HCT116 (cell line): ENCODE measurements at regions not wholly inside any gene's neighbourhood (a gene's known extent, or its start where the extent isn't known, plus 50 kb on each side); places are given as distances from the start of the nearest gene placed in this dataset.
A peak's percentile ranks its signal among the peaks of the same experiment; 100 is the strongest.

Source experiments
- ATAC-seq: fragments of 200-7000 bp; cut with Tn5 transposase; 2 replicates; pipeline ENCODE4 v1.9.1; 2020; ENCODE audit warnings: mild to moderate bottlenecking, moderate library complexity
- BruUV-seq: library from RNA; stranded (reverse); fragments of 400-500 nt; replicated peaks from 2 replicates; lab custom pipeline; 2021; lab: Mats Ljungman, UMichigan
- CTCF ChIA-PET: fragments of 300-600 bp; sonication (Branson Sonifier 250); formaldehyde crosslinking; loops from one replicate; lab custom pipeline; 2021; ENCODE audit warnings: antibody characterized with exemption; lab: Charles Lee
- POLR2A ChIA-PET: fragments of 300-600, 350-600 bp; sonication (Branson Sonifier 250); formaldehyde crosslinking; loops from one replicate; lab custom pipeline; 2021; ENCODE audit warnings: antibody characterized with exemption; lab: Charles Lee
- RAD21 ChIA-PET, 2 experiments: fragments of 300-600 bp; sonication (Branson Sonifier 250); formaldehyde crosslinking; loops; one replicate each; lab custom pipeline; 2023; ENCODE audit warnings: low total read pairs in 2 of 2; ENCODE audit not compliant: uncharacterized antibody in 2 of 2, unreplicated experiment in 2 of 2, low non-redundant PET in 1 of 2; lab: Charles Lee
- DNase-seq: peaks from one replicate; pipeline ENCODE4 v3.0.0-alpha.2; 2010; ENCODE audit warnings: low read depth, low spot score
- H2AFZ ChIP-seq: fragments of 200-600 bp; shearing (Covaris generic), sonication (generic); 2 replicates; pipeline ENCODE4 v1.6.1; 2017; ENCODE audit warnings: low read depth, mixed run types, mixed read lengths, antibody characterized with exemption, low read length; ENCODE audit not compliant: poor library complexity, severe bottlenecking
- H3K27ac ChIP-seq: 2 replicates; pipeline ENCODE4 v1.5.1; 2012; ENCODE audit warnings: low read depth, low read length
- H3K27me3 ChIP-seq: fragments of 200-600 bp; sonication (generic); 2 replicates; pipeline ENCODE4 v1.6.1; 2016; ENCODE audit warnings: mixed run types, low read length, mixed read lengths; ENCODE audit not compliant: insufficient read depth
- H3K36me3 ChIP-seq, 2 experiments: fragments of 200-500 bp in 1 of 2; fragments of 200-600 bp in 1 of 2; sonication (Bioruptor generic) in 1 of 2; sonication (generic) in 1 of 2; 2 replicates each; pipeline versions ENCODE4 v1.5.1 to v1.6.1; 2014 to 2016; ENCODE audit warnings: low read length in 2 of 2, inconsistent platforms in 1 of 2, mixed read lengths in 1 of 2, mixed run types in 1 of 2; ENCODE audit not compliant: insufficient read depth in 2 of 2, control insufficient read depth in 1 of 2
- H3K4me1 ChIP-seq, 2 experiments: fragments of 200-600 bp in 1 of 2; sonication (generic) in 1 of 2; 2 replicates each; pipeline versions ENCODE4 v1.5.1 to v1.6.1; 2012 to 2017; ENCODE audit warnings: low read length in 2 of 2, inconsistent platforms in 1 of 2, mild to moderate bottlenecking in 1 of 2, mixed read lengths in 1 of 2, mixed run types in 1 of 2, moderate library complexity in 1 of 2; ENCODE audit not compliant: insufficient read depth in 2 of 2, control insufficient read depth in 1 of 2
- H3K4me2 ChIP-seq: fragments of 200-600 bp; sonication (generic); 2 replicates; pipeline ENCODE4 v1.6.1; 2017; ENCODE audit warnings: mixed run types, low read length, mixed read lengths
- H3K4me3 ChIP-seq, 2 experiments: fragments of 200-600 bp in 1 of 2; sonication (generic) in 1 of 2; replicated peaks in 1 of 2; 2 replicates each; pipeline ENCODE4 v1.5.1; 2011 to 2016; ENCODE audit warnings: low read length in 2 of 2, control low read depth in 1 of 2, low read depth in 1 of 2, mild to moderate bottlenecking in 1 of 2, mixed read lengths in 1 of 2, mixed run types in 1 of 2
- H3K79me2 ChIP-seq: fragments of 200-600 bp; sonication (generic); 2 replicates; pipeline ENCODE4 v1.6.1; 2017; ENCODE audit warnings: mild to moderate bottlenecking, mixed run types, low read length, moderate library complexity, mixed read lengths; ENCODE audit not compliant: insufficient read depth
- H3K9ac ChIP-seq: fragments of 200-600 bp; sonication (generic); 2 replicates; pipeline ENCODE4 v1.6.1; 2016; ENCODE audit warnings: low read length, mixed read lengths
- H3K9me2 ChIP-seq: fragments of 200-600 bp; sonication (generic), shearing (Covaris generic); 2 replicates; pipeline ENCODE4 v1.6.1; 2017; ENCODE audit warnings: mixed run types, mild to moderate bottlenecking, moderate library complexity; ENCODE audit not compliant: insufficient read depth
- H3K9me3 ChIP-seq, 2 experiments: fragments of 200-500 bp in 1 of 2; fragments of 200-600 bp in 1 of 2; sonication (Bioruptor generic) in 1 of 2; sonication (generic) in 1 of 2; 2 replicates each; pipeline ENCODE4 v1.6.1; 2014 to 2017; ENCODE audit warnings: low read length in 2 of 2, mixed read lengths in 2 of 2, inconsistent platforms in 1 of 2, low read depth in 1 of 2, mild to moderate bottlenecking in 1 of 2, mixed run types in 1 of 2, moderate library complexity in 1 of 2; ENCODE audit not compliant: control insufficient read depth in 1 of 2, insufficient read depth in 1 of 2
- H4K20me1 ChIP-seq: fragments of 200-600 bp; sonication (generic), shearing (Covaris generic); 2 replicates; pipeline ENCODE4 v1.6.1; 2017; ENCODE audit warnings: mixed run types, mild to moderate bottlenecking, moderate library complexity; ENCODE audit not compliant: insufficient read depth
- CBX3 ChIP-seq: IDR thresholded peaks from 2 replicates; pipeline ENCODE4 v1.6.1; 2012; ENCODE audit warnings: low read depth
- CEBPB ChIP-seq: IDR thresholded peaks from 2 replicates; pipeline ENCODE4 v1.6.1; 2012; ENCODE audit warnings: low read depth
- EGR1 ChIP-seq: IDR thresholded peaks from 2 replicates; pipeline ENCODE4 v1.6.1; 2012; ENCODE audit warnings: low read depth
- ELF1 ChIP-seq: IDR thresholded peaks from 2 replicates; pipeline ENCODE4 v1.6.1; 2012; ENCODE audit warnings: low read depth, borderline replicate concordance
- FOSL1 ChIP-seq: IDR thresholded peaks from 2 replicates; pipeline ENCODE4 v1.6.1; 2012; ENCODE audit warnings: low read depth
- JUND ChIP-seq: IDR thresholded peaks from 2 replicates; pipeline ENCODE4 v1.6.1; 2012
- RAD21 ChIP-seq: IDR thresholded peaks from 2 replicates; pipeline ENCODE4 v1.6.1; 2012; ENCODE audit warnings: low read depth, mild to moderate bottlenecking
- SIN3A ChIP-seq: IDR thresholded peaks from 2 replicates; pipeline ENCODE4 v1.6.1; 2012; ENCODE audit warnings: low read depth
- SP1 ChIP-seq: IDR thresholded peaks from 2 replicates; pipeline ENCODE4 v1.6.1; 2012; ENCODE audit warnings: low read depth
- ZBTB33 ChIP-seq: IDR thresholded peaks from 2 replicates; pipeline ENCODE4 v1.6.1; 2011; ENCODE audit warnings: mild to moderate bottlenecking, low read length, moderate library complexity; ENCODE audit not compliant: insufficient replicate concordance; ENCODE audit errors: extremely low read depth
- ZNF274 ChIP-seq: fragments of 200-500 bp; sonication (Bioruptor generic); IDR thresholded peaks from 2 replicates; pipeline ENCODE4 v1.6.1; 2014; ENCODE audit warnings: mild to moderate bottlenecking, low read depth, low read length, inconsistent platforms
- intact Hi-C: fragments of 100-400 bp; cut with micrococcal nuclease; formaldehyde crosslinking; loops from 2 replicates; pipeline ENCODE4 v1.10.0; 2022
- TF ChIP-seq, protein P1 (sequence below), 3 experiments: fragments of 200-600 bp in 1 of 3; sonication (generic) in 1 of 3; IDR thresholded peaks in 2 of 3; conservative IDR thresholded peaks in 1 of 3; 2 replicates each; pipeline ENCODE4 v1.5.1; 2012 to 2017; ENCODE audit warnings: low read depth in 2 of 3, low read length in 2 of 3, antibody characterized with exemption in 1 of 3, borderline replicate concordance in 1 of 3, control low read depth in 1 of 3, mild to moderate bottlenecking in 1 of 3, mixed read lengths in 1 of 3, mixed run types in 1 of 3, moderate library complexity in 1 of 3; ENCODE audit not compliant: insufficient read depth in 1 of 3

DNA sequence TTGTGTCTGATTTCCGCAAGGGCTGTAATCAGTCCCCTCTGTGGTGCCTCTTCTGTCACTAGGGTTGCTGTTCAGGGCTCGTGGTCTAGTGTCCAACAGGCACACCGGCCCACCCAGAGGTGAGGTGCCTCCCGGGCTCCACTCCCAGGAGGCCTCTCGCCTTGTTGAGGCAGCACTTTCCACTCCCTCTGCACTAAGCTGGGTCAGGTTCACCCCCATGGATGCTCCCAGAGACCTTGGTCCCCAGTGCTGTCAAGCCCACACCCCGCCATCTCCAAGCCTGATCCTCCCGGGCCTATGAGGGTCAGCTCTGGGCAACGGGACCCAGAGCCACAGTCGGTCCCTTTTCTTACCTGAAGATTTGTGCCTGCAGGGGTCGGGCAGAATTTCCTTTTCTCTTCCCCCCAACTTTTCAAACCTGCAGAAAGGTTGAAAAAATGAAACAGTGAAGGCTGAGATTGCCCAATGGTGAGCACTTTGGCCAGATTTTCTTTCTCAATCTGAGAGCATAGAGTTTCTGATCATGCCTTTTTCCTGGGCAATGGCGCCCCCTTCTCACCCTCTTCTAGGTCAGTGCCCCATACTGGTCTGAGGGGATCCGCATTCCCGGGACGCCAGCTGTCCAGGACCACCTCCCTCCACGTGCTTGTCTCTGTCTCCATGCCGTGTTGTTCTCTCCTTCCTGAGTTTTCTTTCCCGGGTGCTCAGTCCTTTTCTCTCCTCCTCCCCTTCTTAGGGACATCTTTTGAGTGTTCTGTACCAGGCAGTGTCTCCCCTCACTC, 148.0 kb downstream of the ASB1 start:
- ATAC-seq (no peak), DNase-seq (no peak)
- BruUV-seq = no TSS peak
- Histone ChIP-seq H3K9ac (no peak overlapping the region), H3K79me2 (no peaks in the 10 kb centered on the region), H4K20me1 (no peaks in the 10 kb centered on the region), H3K4me1 (no peaks in the 10 kb centered on the region), H3K27ac (no peak overlapping the region), H3K9me2 (no peaks in the 10 kb centered on the region), H3K9me3 (peaks cover 0 to 5% of the 10 kb centered on the region in 2 experiments; a peak in 1 of 4 replicates), H2AFZ (no peak overlapping the region), H3K27me3 (no peaks in the 10 kb centered on the region), H3K36me3 (no peaks in the 10 kb centered on the region), H3K4me3 (no peak overlapping the region), H3K4me2 (no peak overlapping the region)
- intact Hi-C loops = no loop called here
- CTCF ChIA-PET = no interaction called here
- RAD21 ChIA-PET = interaction anchor here in 1 of 2 experiments (1.1 kb wide), 1 partner anchor 44 kb away, joined by 5 read pairs; no protein-coding TSS in a partner anchor
- POLR2A ChIA-PET = no interaction called here
- TF ChIP-seq FOSL1 = no peak
- TF ChIP-seq JUND = no peak
- TF ChIP-seq CBX3 = no peak
- TF ChIP-seq, protein P1, sequence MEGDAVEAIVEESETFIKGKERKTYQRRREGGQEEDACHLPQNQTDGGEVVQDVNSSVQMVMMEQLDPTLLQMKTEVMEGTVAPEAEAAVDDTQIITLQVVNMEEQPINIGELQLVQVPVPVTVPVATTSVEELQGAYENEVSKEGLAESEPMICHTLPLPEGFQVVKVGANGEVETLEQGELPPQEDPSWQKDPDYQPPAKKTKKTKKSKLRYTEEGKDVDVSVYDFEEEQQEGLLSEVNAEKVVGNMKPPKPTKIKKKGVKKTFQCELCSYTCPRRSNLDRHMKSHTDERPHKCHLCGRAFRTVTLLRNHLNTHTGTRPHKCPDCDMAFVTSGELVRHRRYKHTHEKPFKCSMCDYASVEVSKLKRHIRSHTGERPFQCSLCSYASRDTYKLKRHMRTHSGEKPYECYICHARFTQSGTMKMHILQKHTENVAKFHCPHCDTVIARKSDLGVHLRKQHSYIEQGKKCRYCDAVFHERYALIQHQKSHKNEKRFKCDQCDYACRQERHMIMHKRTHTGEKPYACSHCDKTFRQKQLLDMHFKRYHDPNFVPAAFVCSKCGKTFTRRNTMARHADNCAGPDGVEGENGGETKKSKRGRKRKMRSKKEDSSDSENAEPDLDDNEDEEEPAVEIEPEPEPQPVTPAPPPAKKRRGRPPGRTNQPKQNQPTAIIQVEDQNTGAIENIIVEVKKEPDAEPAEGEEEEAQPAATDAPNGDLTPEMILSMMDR (IDR thresholded peaks at IDR 0.05 in 2 of 3, conservative IDR thresholded peaks at IDR 0.05 in 1 of 3; ENCODE audit: borderline replicate concordance in 1 of 3, insufficient read depth in 1 of 3, low read depth in 2 of 3, low read length in 2 of 3) = 0 out of 6 replicates have a peak, but pooled peaks of 1 of the 3 experiments have one; percentile 2
- no peak for TF ChIP-seq EGR1
- no peak for TF ChIP-seq ZNF274
- peak; percentile 17; the same call in 1 of the 2 replicates for TF ChIP-seq RAD21
- TF ChIP-seq ZBTB33 = no peak
- no peak for TF ChIP-seq SIN3A
- TF ChIP-seq SP1 = no peak
- TF ChIP-seq CEBPB = no peak
- TF ChIP-seq ELF1 = no peak
